HEK293 (cell line): ENCODE measurements at regions not wholly inside any gene's neighbourhood (a gene's known extent, or its start where the extent isn't known, plus 50 kb on each side); places are given as distances from the start of the nearest gene placed in this dataset.

ENCODE experiments used
- CTCF ChIA-PET: fragments of 350-600 bp; formaldehyde crosslinking; extraction: SDS; loops from one replicate; lab custom pipeline; 2021; ENCODE audit warnings: antibody characterized with exemption; lab: Yijun Ruan, JAX
- POLR2A ChIA-PET: fragments of 300-600 bp; formaldehyde crosslinking; extraction: SDS; loops from one replicate; lab custom pipeline; 2020; ENCODE audit warnings: antibody characterized with exemption, inconsistent platforms; lab: Yijun Ruan, JAX
- H3K27ac ChIP-seq: fragments of 200-500 bp; sonication (Bioruptor generic); 2 replicates; pipeline ENCODE4 v1.5.1; 2014; ENCODE audit warnings: low read depth, low read length, control low read depth, inconsistent platforms; ENCODE audit errors: extremely low read depth
- H3K36me3 ChIP-seq, 2 experiments: fragments of 200-500 bp in 1 of 2; sonication (Bioruptor generic) in 1 of 2; 1 replicate in 1 of 2; 2 replicates in 1 of 2; pipeline ENCODE4 v1.5.1; 2014 to 2017; ENCODE audit warnings: inconsistent platforms in 2 of 2, low read length in 2 of 2; ENCODE audit not compliant: control insufficient read depth in 2 of 2, insufficient read depth in 1 of 2
- H3K4me1 ChIP-seq: fragments of 200-500 bp; sonication (Bioruptor generic); 2 replicates; pipeline ENCODE4 v1.5.1; 2014; ENCODE audit warnings: mild to moderate bottlenecking, low read length, inconsistent platforms; ENCODE audit not compliant: control insufficient read depth, insufficient read depth
- H3K4me3 ChIP-seq: 2 replicates; pipeline ENCODE4 v1.5.1; 2011; ENCODE audit warnings: low read depth, mild to moderate bottlenecking, control low read depth, low read length, moderate library complexity
- H3K9me3 ChIP-seq: fragments of 200-500 bp; sonication (Bioruptor generic); 2 replicates; pipeline ENCODE4 v1.5.1; 2014; ENCODE audit warnings: low read depth, low read length, inconsistent platforms; ENCODE audit not compliant: control insufficient read depth, insufficient read depth
- EGR2 ChIP-seq: fragments of 450-650 bp; formaldehyde crosslinking; IDR thresholded peaks from 2 replicates; pipeline ENCODE4 v1.5.1; 2016; ENCODE audit warnings: low read depth, missing biosample characterization, missing genetic modification characterization
- SETDB1 ChIP-seq: IDR thresholded peaks from one replicate; pipeline ENCODE4 v1.6.1; 2017; ENCODE audit warnings: mild to moderate bottlenecking, low read length, moderate library complexity, mixed read lengths; ENCODE audit not compliant: insufficient read length
- TRIM28 ChIP-seq: IDR thresholded peaks from 2 replicates; pipeline ENCODE4 v1.6.1; 2011; ENCODE audit warnings: low read length, control low read depth, borderline replicate concordance
- ZEB2 ChIP-seq: fragments of 450-650 bp; formaldehyde crosslinking; IDR thresholded peaks from 2 replicates; pipeline ENCODE4 v1.5.1; 2016; ENCODE audit warnings: missing biosample characterization, missing genetic modification characterization
- ZNF132 ChIP-seq: fragments of 450-650 bp; formaldehyde crosslinking; IDR thresholded peaks from 2 replicates; pipeline ENCODE4 v1.5.1; 2017; ENCODE audit warnings: missing biosample characterization, missing genetic modification characterization, borderline replicate concordance
- ZNF133 ChIP-seq: fragments of 450-650 bp; formaldehyde crosslinking; IDR thresholded peaks from 2 replicates; pipeline ENCODE4 v1.5.1; 2016; ENCODE audit warnings: missing biosample characterization, missing genetic modification characterization
- ZNF157 ChIP-seq: fragments of 450-650 bp; formaldehyde crosslinking; IDR thresholded peaks from 2 replicates; pipeline ENCODE4 v1.5.1; 2016; ENCODE audit warnings: missing biosample characterization, missing genetic modification characterization
- ZNF530 ChIP-seq: fragments of 450-650 bp; formaldehyde crosslinking; IDR thresholded peaks from 2 replicates; pipeline ENCODE4 v1.5.1; 2016; ENCODE audit warnings: low read depth, missing biosample characterization, missing genetic modification characterization
- ZNF560 ChIP-seq: fragments of 450-650 bp; formaldehyde crosslinking; IDR thresholded peaks from 2 replicates; pipeline ENCODE4 v1.5.1; 2017; ENCODE audit warnings: missing biosample characterization, missing genetic modification characterization, borderline replicate concordance
- ZNF585B ChIP-seq: fragments of 450-650 bp; formaldehyde crosslinking; IDR thresholded peaks from 2 replicates; pipeline ENCODE4 v1.5.1; 2016; ENCODE audit warnings: missing biosample characterization, missing genetic modification characterization
- ZNF596 ChIP-seq: fragments of 450-650 bp; IDR thresholded peaks from 2 replicates; pipeline ENCODE4 v1.5.0; 2018; ENCODE audit warnings: missing biosample characterization, mild to moderate bottlenecking, missing genetic modification characterization, moderate library complexity
- ZNF701 ChIP-seq: fragments of 450-650 bp; formaldehyde crosslinking; IDR thresholded peaks from 2 replicates; pipeline ENCODE4 v1.5.1; 2016; ENCODE audit warnings: missing biosample characterization, missing genetic modification characterization
- TF ChIP-seq, protein P1 (sequence below): fragments of 450-650 bp; formaldehyde crosslinking; IDR thresholded peaks from 2 replicates; pipeline ENCODE4 v1.5.1; 2016; ENCODE audit warnings: missing biosample characterization, missing genetic modification characterization
- TF ChIP-seq, protein P2 (sequence below): fragments of 450-650 bp; IDR thresholded peaks from 2 replicates; pipeline ENCODE4 v1.5.1; 2018; ENCODE audit warnings: missing biosample characterization, missing genetic modification characterization
- TF ChIP-seq, protein P3 (sequence below): sonication (generic); formaldehyde crosslinking; IDR thresholded peaks from 2 replicates; pipeline ENCODE4 v1.8.1; 2022; ENCODE audit warnings: mild to moderate bottlenecking, moderate library complexity, missing genetic modification reagents
- TF ChIP-seq, protein P4 (sequence below): fragments of 450-650 bp; IDR thresholded peaks from 2 replicates; pipeline ENCODE4 v1.5.1; 2018; ENCODE audit warnings: missing biosample characterization, mild to moderate bottlenecking, missing genetic modification characterization
- TF ChIP-seq, protein P5 (sequence below): fragments of 450-650 bp; formaldehyde crosslinking; IDR thresholded peaks from 2 replicates; pipeline ENCODE4 v1.5.1; 2016; ENCODE audit warnings: missing biosample characterization, missing genetic modification characterization, borderline replicate concordance
- TF ChIP-seq, protein P6 (sequence below): fragments of 450-650 bp; formaldehyde crosslinking; IDR thresholded peaks from 2 replicates; pipeline ENCODE4 v1.5.1; 2016; ENCODE audit warnings: missing biosample characterization, missing genetic modification characterization

DNA sequence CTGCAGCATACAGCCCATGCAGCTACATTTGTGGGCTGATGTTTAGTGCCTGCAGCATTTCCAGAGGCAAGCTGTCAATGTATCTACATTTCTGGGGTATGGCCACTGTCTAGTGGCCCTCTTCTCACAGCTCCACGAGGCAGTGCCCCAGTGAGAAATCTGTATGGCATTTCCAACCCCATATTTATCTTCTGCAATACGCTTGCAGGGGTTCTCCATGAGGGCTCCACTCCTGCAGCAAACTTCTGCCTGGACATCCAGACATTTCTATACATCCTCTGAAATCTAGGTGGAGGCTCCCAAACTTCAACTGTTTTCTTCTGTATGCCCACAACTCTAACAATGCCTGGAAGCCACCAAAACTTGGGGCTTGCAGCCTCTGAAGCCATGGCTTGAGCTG, 502.3 kb downstream of the C6orf118 start:
- no peak overlapping the region for H3K4me3 ChIP-seq
- no peaks in the 10 kb centered on the region for H3K36me3 ChIP-seq
- no peaks in the 10 kb centered on the region for H3K4me1 ChIP-seq
- POLR2A ChIA-PET, result no interaction called here
- no peak overlapping the region for H3K27ac ChIP-seq
- CTCF ChIA-PET, result no interaction called here
- no peaks in the 10 kb centered on the region for H3K9me3 ChIP-seq
- TF ChIP-seq, protein P1, sequence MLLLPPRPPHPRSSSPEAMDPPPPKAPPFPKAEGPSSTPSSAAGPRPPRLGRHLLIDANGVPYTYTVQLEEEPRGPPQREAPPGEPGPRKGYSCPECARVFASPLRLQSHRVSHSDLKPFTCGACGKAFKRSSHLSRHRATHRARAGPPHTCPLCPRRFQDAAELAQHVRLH (tag by site-specific recombination), result no peak
- peak; percentile 92 for TF ChIP-seq SETDB1

DNA sequence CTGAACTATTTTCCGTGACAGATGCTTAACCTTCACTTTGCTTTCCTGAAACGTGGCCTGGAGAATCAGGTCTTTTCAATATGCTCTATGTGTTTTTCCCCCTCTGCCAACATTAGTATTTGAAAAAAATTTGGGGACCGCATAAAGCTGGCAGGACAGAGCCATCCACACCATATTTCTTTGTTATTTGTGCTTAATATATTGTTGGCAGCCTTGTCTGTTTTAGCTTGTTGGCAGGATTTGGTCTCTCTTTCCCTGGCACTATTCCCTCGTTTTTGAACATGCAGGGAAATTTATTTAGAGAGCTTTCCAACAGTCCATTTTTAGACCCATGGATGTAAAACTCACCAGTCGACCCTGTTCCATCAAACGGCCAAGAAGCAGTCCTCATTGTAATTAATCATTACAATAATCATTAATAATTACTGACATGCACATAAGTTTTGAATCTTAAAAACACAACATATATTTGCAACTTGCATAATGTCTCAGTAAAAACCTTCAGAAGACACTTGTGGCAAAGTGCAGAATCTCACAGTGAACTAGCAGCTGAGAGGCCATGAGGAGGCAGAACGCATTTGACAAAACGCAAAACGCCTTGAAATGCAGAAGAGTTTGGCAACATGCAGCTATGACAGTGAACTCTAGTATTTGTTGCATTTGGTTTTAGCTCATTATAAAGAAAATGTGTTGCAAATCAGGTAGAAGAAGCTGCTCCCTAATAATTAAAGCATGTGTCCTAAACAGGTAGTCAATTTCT, 514.2 kb downstream of the C6orf118 start:
- Histone ChIP-seq H3K36me3 (no peaks in the 10 kb centered on the region), H3K4me1 (no peaks in the 10 kb centered on the region), H3K9me3 (no peaks in the 10 kb centered on the region), H3K27ac (no peak overlapping the region), H3K4me3 (no peak overlapping the region)
- TF ChIP-seq TRIM28 (no peak), ZNF560 (tag by site-specific recombination) (no peak), ZNF157 (tag by site-specific recombination) (no peak), ZNF596 (no peak), ZNF132 (tag by site-specific recombination) (no peak), ZEB2 (tag by site-specific recombination) (no peak), ZNF133 (no peak), ZNF530 (tag by site-specific recombination) (no peak), ZNF701 (tag by site-specific recombination) (no peak), ZNF585B (tag by site-specific recombination) (no peak), EGR2 (tag by site-specific recombination) (no peak)
- TF ChIP-seq, protein P2, sequence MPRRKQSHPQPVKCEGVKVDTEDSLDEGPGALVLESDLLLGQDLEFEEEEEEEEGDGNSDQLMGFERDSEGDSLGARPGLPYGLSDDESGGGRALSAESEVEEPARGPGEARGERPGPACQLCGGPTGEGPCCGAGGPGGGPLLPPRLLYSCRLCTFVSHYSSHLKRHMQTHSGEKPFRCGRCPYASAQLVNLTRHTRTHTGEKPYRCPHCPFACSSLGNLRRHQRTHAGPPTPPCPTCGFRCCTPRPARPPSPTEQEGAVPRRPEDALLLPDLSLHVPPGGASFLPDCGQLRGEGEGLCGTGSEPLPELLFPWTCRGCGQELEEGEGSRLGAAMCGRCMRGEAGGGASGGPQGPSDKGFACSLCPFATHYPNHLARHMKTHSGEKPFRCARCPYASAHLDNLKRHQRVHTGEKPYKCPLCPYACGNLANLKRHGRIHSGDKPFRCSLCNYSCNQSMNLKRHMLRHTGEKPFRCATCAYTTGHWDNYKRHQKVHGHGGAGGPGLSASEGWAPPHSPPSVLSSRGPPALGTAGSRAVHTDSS (tag by site-specific recombination), result no peak
- TF ChIP-seq, protein P3, sequence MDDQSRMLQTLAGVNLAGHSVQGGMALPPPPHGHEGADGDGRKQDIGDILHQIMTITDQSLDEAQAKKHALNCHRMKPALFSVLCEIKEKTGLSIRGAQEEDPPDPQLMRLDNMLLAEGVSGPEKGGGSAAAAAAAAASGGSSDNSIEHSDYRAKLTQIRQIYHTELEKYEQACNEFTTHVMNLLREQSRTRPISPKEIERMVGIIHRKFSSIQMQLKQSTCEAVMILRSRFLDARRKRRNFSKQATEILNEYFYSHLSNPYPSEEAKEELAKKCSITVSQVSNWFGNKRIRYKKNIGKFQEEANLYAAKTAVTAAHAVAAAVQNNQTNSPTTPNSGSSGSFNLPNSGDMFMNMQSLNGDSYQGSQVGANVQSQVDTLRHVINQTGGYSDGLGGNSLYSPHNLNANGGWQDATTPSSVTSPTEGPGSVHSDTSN (CRISPR knock-in tag), result no peak
- TF ChIP-seq, protein P4, sequence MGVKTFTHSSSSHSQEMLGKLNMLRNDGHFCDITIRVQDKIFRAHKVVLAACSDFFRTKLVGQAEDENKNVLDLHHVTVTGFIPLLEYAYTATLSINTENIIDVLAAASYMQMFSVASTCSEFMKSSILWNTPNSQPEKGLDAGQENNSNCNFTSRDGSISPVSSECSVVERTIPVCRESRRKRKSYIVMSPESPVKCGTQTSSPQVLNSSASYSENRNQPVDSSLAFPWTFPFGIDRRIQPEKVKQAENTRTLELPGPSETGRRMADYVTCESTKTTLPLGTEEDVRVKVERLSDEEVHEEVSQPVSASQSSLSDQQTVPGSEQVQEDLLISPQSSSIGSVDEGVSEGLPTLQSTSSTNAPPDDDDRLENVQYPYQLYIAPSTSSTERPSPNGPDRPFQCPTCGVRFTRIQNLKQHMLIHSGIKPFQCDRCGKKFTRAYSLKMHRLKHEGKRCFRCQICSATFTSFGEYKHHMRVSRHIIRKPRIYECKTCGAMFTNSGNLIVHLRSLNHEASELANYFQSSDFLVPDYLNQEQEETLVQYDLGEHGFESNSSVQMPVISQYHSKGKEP (tag by site-specific recombination), result no peak
- TF ChIP-seq, protein P5, sequence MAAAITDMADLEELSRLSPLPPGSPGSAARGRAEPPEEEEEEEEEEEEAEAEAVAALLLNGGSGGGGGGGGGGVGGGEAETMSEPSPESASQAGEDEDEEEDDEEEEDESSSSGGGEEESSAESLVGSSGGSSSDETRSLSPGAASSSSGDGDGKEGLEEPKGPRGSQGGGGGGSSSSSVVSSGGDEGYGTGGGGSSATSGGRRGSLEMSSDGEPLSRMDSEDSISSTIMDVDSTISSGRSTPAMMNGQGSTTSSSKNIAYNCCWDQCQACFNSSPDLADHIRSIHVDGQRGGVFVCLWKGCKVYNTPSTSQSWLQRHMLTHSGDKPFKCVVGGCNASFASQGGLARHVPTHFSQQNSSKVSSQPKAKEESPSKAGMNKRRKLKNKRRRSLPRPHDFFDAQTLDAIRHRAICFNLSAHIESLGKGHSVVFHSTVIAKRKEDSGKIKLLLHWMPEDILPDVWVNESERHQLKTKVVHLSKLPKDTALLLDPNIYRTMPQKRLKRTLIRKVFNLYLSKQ (tag by site-specific recombination), result no peak
- TF ChIP-seq, protein P6, sequence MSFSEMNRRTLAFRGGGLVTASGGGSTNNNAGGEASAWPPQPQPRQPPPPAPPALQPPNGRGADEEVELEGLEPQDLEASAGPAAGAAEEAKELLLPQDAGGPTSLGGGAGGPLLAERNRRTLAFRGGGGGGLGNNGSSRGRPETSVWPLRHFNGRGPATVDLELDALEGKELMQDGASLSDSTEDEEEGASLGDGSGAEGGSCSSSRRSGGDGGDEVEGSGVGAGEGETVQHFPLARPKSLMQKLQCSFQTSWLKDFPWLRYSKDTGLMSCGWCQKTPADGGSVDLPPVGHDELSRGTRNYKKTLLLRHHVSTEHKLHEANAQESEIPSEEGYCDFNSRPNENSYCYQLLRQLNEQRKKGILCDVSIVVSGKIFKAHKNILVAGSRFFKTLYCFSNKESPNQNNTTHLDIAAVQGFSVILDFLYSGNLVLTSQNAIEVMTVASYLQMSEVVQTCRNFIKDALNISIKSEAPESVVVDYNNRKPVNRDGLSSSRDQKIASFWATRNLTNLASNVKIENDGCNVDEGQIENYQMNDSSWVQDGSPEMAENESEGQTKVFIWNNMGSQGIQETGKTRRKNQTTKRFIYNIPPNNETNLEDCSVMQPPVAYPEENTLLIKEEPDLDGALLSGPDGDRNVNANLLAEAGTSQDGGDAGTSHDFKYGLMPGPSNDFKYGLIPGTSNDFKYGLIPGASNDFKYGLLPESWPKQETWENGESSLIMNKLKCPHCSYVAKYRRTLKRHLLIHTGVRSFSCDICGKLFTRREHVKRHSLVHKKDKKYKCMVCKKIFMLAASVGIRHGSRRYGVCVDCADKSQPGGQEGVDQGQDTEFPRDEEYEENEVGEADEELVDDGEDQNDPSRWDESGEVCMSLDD (tag by site-specific recombination), result no peak
- CTCF ChIA-PET, result no interaction called here
- POLR2A ChIA-PET, result no interaction called here
